ENCODE measurements at regions not wholly inside any gene's neighbourhood (a gene's known extent, or its start where the extent isn't known, plus 50 kb on each side); places are given as distances from the start of the nearest gene placed in this dataset.
"Not testable (repeated sequence)": the region's sequence is repeated elsewhere in the genome, so short reads cannot be mapped to it uniquely, and the experiment has no call there.

- peaks cover 0 to 7% (median 0%) of the 10 kb centered on the region in 12 donors for H3K9me3 ChIP-seq
- no peak overlapping the region for H3K4me3 ChIP-seq
- H3K36me3 ChIP-seq = no peaks in the 10 kb centered on the region
- intact Hi-C loops (cut with DNase I) = no loop called here
- TF ChIP-seq POLR2A (IDR thresholded peaks at IDR 0.05) (no peak), CTCF (IDR thresholded peaks at IDR 0.05) (no peak)
- no peaks in the 10 kb centered on the region for H3K27me3 ChIP-seq
- H3K4me1 ChIP-seq = no peaks in the 10 kb centered on the region
- no peak for ATAC-seq
- H3K27ac ChIP-seq = no peak overlapping the region
- no peak for DNase-seq
Observed at GRCh38 chr14:43706900-43707299, 800.2 kb downstream of the FSCB start.

GRCh38 chr14:43698561-43699284 is 808.4 kb downstream of the FSCB start:
- 83 to 88% (median 86%) methylated on average over 18 to 20 of the region's 20 CpGs for WGBS, 4 donors
- DNase-seq; intact Hi-C loops (cut with DNase I); H3K4me1 ChIP-seq; H3K27ac ChIP-seq; H3K4me3 ChIP-seq; H3K27me3 ChIP-seq; H3K36me3 ChIP-seq; ATAC-seq; H3K9me3 ChIP-seq: not testable (repeated sequence)

GRCh38 chr14:43697003-43697402 is 810.1 kb downstream of the FSCB start:
- ATAC-seq (no peak), DNase-seq (no peak)
- intact Hi-C loops (cut with DNase I) = no loop called here
- Histone ChIP-seq H3K4me1 (no peaks in the 10 kb centered on the region), H3K9me3 (no peaks in the 10 kb centered on the region), H3K4me3 (no peak overlapping the region), H3K27ac (no peak overlapping the region), H3K36me3 (no peaks in the 10 kb centered on the region), H3K27me3 (no peaks in the 10 kb centered on the region)
- TF ChIP-seq POLR2A (IDR thresholded peaks at IDR 0.05) = no peak
- TF ChIP-seq CTCF (IDR thresholded peaks at IDR 0.05) = no peak
- WGBS, 4 donors = 87 to 92% (median 90%) methylated on average over 1 of the region's 1 CpG

GRCh38 chr14:43692706-43693105 is 814.4 kb downstream of the FSCB start:
- TF ChIP-seq POLR2A (IDR thresholded peaks at IDR 0.05) (no peak), CTCF (IDR thresholded peaks at IDR 0.05) (no peak)
- Histone ChIP-seq H3K4me1 (no peaks in the 10 kb centered on the region), H3K27me3 (no peaks in the 10 kb centered on the region), H3K4me3 (no peak overlapping the region), H3K36me3 (no peaks in the 10 kb centered on the region), H3K9me3 (no peaks in the 10 kb centered on the region), H3K27ac (no peak overlapping the region)
- DNase-seq (no peak), ATAC-seq (no peak)
- WGBS, 4 donors = 73 to 85% (median 74%) methylated on average over 1 of the region's 1 CpG
- intact Hi-C loops (cut with DNase I) = no loop called here

- Histone ChIP-seq H3K36me3 (no peaks in the 10 kb centered on the region), H3K4me3 (no peak overlapping the region), H3K27me3 (no peaks in the 10 kb centered on the region), H3K27ac (no peak overlapping the region), H3K4me1 (no peaks in the 10 kb centered on the region), H3K9me3 (no peaks in the 10 kb centered on the region)
- ATAC-seq (no peak), DNase-seq (no peak)
- WGBS, 4 donors = 48 to 54% (median 49%) methylated on average over 3 of the region's 3 CpGs
- intact Hi-C loops (cut with DNase I) = no loop called here
- no peak for TF ChIP-seq POLR2A (IDR thresholded peaks at IDR 0.05)
- no peak for TF ChIP-seq CTCF (IDR thresholded peaks at IDR 0.05)
Observed at GRCh38 chr14:43687921-43688320, 819.2 kb downstream of the FSCB start.
